GM23338 (cell line): ENCODE measurements at regions not wholly inside any gene's neighbourhood (a gene's known extent, or its start where the extent isn't known, plus 50 kb on each side); places are given as distances from the start of the nearest gene placed in this dataset.

Experiments
- CREB1 ChIP-seq: fragments of 250-450 bp; sonication (Bioruptor Pico); IDR thresholded peaks from 2 replicates; pipeline ENCODE4 v1.5.0; 2020; ENCODE audit warnings: low read depth, mild to moderate bottlenecking, moderate library complexity
- EZH2 ChIP-seq: fragments of 200-600 bp; sonication (generic); IDR thresholded peaks from one replicate; pipeline ENCODE4 v1.8.0; 2017; ENCODE audit warnings: antibody characterized with exemption, mild to moderate bottlenecking, low read depth; ENCODE audit not compliant: unreplicated experiment
- JUNB ChIP-seq: IDR thresholded peaks from one replicate; pipeline ENCODE4 v1.6.1; 2016; ENCODE audit warnings: antibody characterized with exemption; ENCODE audit not compliant: unreplicated experiment
- POLR2AphosphoS5 ChIP-seq: IDR thresholded peaks from 2 replicates; pipeline ENCODE4 v1.6.1; 2016; ENCODE audit warnings: antibody characterized with exemption, low read depth
- STAT1 ChIP-seq: IDR thresholded peaks from one replicate; pipeline ENCODE4 v1.6.1; 2016; ENCODE audit warnings: antibody characterized with exemption; ENCODE audit not compliant: unreplicated experiment
- ZNF331 ChIP-seq: fragments of 250-450 bp; sonication (Bioruptor Pico); IDR thresholded peaks from 2 replicates; pipeline ENCODE4 v1.5.0; 2020; ENCODE audit warnings: low read depth, mild to moderate bottlenecking, moderate library complexity
- TF ChIP-seq, protein P1 (sequence below): fragments of 250-450 bp; sonication (Bioruptor Pico); IDR thresholded peaks from 2 replicates; pipeline ENCODE4 v1.5.0; 2020; ENCODE audit warnings: mild to moderate bottlenecking, moderate library complexity
- TF ChIP-seq, protein P2 (sequence below): IDR thresholded peaks from one replicate; pipeline ENCODE4 v1.6.1; 2018; ENCODE audit warnings: antibody characterized with exemption; ENCODE audit not compliant: unreplicated experiment
- TF ChIP-seq, protein P3 (sequence below): IDR thresholded peaks from 2 replicates; pipeline ENCODE4 v1.6.1; 2016; ENCODE audit warnings: antibody characterized with exemption

DNA sequence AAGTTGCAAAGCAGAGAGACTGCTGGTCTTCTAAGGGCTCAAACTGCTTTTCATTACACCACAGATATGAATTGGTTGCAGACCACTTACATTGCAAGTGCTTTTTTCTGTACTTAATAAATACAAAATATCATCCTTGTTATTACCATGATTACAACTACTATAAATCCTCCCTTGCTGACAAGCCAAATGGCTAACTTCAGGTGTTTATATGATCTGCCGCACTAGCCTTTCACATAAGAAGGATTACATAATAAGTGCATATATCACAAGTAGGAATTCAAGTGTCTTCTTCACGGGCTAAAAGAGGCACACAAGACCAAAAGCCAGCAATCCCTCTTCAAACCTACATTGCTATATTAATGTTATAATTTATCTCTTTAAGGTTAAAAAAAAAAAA, 373.0 kb downstream of the ZEB2 start (continued):
- TF ChIP-seq, protein P1, sequence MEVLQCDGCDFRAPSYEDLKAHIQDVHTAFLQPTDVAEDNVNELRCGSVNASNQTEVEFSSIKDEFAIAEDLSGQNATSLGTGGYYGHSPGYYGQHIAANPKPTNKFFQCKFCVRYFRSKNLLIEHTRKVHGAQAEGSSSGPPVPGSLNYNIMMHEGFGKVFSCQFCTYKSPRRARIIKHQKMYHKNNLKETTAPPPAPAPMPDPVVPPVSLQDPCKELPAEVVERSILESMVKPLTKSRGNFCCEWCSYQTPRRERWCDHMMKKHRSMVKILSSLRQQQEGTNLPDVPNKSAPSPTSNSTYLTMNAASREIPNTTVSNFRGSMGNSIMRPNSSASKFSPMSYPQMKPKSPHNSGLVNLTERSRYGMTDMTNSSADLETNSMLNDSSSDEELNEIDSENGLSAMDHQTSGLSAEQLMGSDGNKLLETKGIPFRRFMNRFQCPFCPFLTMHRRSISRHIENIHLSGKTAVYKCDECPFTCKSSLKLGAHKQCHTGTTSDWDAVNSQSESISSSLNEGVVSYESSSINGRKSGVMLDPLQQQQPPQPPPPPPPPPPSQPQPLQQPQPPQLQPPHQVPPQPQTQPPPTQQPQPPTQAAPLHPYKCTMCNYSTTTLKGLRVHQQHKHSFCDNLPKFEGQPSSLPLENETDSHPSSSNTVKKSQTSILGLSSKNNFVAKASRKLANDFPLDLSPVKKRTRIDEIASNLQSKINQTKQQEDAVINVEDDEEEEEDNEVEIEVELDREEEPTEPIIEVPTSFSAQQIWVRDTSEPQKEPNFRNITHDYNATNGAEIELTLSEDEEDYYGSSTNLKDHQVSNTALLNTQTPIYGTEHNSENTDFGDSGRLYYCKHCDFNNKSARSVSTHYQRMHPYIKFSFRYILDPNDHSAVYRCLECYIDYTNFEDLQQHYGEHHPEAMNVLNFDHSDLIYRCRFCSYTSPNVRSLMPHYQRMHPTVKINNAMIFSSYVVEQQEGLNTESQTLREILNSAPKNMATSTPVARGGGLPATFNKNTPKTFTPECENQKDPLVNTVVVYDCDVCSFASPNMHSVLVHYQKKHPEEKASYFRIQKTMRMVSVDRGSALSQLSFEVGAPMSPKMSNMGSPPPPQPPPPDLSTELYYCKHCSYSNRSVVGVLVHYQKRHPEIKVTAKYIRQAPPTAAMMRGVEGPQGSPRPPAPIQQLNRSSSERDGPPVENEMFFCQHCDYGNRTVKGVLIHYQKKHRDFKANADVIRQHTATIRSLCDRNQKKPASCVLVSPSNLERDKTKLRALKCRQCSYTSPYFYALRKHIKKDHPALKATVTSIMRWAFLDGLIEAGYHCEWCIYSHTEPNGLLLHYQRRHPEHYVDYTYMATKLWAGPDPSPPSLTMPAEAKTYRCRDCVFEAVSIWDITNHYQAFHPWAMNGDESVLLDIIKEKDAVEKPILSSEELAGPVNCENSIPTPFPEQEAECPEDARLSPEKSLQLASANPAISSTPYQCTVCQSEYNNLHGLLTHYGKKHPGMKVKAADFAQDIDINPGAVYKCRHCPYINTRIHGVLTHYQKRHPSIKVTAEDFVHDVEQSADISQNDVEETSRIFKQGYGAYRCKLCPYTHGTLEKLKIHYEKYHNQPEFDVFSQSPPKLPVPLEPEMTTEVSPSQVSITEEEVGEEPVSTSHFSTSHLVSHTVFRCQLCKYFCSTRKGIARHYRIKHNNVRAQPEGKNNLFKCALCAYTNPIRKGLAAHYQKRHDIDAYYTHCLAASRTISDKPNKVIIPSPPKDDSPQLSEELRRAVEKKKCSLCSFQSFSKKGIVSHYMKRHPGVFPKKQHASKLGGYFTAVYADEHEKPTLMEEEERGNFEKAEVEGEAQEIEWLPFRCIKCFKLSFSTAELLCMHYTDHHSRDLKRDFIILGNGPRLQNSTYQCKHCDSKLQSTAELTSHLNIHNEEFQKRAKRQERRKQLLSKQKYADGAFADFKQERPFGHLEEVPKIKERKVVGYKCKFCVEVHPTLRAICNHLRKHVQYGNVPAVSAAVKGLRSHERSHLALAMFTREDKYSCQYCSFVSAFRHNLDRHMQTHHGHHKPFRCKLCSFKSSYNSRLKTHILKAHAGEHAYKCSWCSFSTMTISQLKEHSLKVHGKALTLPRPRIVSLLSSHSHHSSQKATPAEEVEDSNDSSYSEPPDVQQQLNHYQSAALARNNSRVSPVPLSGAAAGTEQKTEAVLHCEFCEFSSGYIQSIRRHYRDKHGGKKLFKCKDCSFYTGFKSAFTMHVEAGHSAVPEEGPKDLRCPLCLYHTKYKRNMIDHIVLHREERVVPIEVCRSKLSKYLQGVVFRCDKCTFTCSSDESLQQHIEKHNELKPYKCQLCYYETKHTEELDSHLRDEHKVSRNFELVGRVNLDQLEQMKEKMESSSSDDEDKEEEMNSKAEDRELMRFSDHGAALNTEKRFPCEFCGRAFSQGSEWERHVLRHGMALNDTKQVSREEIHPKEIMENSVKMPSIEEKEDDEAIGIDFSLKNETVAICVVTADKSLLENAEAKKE (CRISPR knock-in tag): no peak
- TF ChIP-seq POLR2AphosphoS5: no peak
- TF ChIP-seq JUNB: no peak
- TF ChIP-seq ZNF331 (CRISPR knock-in tag): no peak
- TF ChIP-seq EZH2: no peak
- no peak for TF ChIP-seq CREB1 (CRISPR knock-in tag)
- TF ChIP-seq, protein P2, sequence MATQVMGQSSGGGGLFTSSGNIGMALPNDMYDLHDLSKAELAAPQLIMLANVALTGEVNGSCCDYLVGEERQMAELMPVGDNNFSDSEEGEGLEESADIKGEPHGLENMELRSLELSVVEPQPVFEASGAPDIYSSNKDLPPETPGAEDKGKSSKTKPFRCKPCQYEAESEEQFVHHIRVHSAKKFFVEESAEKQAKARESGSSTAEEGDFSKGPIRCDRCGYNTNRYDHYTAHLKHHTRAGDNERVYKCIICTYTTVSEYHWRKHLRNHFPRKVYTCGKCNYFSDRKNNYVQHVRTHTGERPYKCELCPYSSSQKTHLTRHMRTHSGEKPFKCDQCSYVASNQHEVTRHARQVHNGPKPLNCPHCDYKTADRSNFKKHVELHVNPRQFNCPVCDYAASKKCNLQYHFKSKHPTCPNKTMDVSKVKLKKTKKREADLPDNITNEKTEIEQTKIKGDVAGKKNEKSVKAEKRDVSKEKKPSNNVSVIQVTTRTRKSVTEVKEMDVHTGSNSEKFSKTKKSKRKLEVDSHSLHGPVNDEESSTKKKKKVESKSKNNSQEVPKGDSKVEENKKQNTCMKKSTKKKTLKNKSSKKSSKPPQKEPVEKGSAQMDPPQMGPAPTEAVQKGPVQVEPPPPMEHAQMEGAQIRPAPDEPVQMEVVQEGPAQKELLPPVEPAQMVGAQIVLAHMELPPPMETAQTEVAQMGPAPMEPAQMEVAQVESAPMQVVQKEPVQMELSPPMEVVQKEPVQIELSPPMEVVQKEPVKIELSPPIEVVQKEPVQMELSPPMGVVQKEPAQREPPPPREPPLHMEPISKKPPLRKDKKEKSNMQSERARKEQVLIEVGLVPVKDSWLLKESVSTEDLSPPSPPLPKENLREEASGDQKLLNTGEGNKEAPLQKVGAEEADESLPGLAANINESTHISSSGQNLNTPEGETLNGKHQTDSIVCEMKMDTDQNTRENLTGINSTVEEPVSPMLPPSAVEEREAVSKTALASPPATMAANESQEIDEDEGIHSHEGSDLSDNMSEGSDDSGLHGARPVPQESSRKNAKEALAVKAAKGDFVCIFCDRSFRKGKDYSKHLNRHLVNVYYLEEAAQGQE: no peak
- no peak for TF ChIP-seq STAT1
- TF ChIP-seq, protein P3, sequence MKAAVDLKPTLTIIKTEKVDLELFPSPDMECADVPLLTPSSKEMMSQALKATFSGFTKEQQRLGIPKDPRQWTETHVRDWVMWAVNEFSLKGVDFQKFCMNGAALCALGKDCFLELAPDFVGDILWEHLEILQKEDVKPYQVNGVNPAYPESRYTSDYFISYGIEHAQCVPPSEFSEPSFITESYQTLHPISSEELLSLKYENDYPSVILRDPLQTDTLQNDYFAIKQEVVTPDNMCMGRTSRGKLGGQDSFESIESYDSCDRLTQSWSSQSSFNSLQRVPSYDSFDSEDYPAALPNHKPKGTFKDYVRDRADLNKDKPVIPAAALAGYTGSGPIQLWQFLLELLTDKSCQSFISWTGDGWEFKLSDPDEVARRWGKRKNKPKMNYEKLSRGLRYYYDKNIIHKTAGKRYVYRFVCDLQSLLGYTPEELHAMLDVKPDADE: no peak
